Stimulated activated CD4-positive, alpha-beta T cell treated with anti-CD3 and anti-CD28 coated beads, Interleukin-2, amount 100 ng/mL, for 48 hours (primary cell): ENCODE measurements at regions not wholly inside any gene's neighbourhood (a gene's known extent, or its start where the extent isn't known, plus 50 kb on each side); places are given as distances from the start of the nearest gene placed in this dataset.
A peak's percentile ranks its signal among the peaks of the same experiment; 100 is the strongest.
"Not testable (repeated sequence)": the region's sequence is repeated elsewhere in the genome, so short reads cannot be mapped to it uniquely, and the experiment has no call there.

ENCODE experiments used
- DNase-seq, 2 donors: peaks; one replicate each; pipeline ENCODE4 v3.0.0-alpha.2; 2020

DNA sequence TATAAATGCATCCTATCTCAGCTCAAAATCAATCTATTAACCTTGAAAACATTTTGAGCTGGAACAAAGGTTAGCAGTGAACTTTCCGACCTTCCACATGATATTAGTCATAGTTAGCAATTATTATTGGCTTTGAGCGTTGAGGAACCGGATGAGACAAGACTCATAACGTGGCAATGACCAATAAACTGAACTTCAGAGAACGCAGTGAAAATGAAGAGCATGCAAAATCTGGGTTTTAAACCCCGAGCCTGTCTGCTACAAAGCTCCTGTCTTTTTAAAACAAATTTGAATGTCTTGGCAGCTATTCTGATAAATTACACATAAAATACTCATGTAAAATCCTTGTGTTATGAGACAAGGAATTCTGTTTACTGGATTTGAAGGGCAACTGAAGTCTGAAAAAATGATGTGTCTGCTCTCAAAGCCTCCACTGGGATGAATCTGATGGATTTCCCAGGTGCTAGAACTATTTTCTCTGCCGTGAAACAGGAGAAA lies 74.7 kb upstream of the ITGB1 start:
- no peak for DNase-seq

DNA sequence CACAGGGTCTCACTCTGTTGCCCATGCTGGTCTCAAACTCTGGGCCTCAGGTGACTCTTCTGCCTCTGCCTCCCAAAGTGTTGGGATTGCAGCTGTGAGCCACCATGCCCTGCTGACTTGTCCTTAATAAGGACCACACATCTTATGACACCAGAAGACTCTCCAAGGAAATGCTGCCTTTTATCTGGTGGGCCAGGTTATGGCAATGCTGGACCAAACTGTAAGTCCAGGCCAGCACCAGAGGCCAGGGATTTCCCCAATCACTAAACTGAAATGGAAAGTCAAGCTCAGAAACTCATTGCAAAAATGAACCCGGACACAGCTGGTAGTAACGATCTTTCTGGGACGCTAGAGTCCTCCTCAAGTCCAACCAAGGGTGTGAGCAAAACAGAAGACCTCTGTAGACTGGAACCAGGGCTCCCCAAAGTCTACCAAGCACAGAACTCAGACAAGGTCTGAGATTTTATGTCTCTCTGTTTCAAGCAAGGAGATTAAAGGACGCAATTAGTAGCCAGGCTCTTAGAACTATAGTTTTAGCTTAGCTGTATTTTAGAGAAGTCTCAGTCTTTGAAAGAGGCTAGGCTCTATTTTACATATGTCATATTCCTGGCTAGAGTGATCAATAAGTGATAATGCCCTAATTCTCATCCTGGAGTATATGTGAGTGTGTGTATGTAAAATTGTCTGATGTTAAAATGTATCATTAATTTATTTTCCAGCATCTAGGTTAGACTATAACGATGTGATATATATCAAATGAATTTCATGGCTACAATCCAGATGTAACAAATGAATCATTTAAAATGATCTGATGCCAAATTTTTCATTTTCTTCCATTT lies 74.0 kb upstream of the ITGB1 start:
- no peak for DNase-seq

DNA sequence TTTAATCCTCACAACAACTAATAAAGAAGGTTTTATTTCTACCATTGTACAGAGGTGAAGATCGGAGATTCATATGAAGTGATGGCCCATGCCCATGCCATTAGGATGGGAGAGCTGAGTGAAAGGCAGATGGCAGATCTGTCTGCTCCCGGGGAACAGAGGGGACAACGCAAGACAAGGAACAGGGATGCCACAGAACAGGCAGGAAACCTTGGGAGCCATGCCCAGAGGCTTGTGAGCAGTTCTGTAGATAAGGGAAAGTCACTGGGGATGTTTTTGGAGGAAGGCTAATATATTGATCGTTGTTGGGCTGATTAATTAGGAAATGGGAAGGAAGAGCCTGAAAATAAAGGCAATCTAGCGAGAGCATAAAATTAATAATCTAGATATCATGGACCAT lies 73.1 kb upstream of the ITGB1 start:
- DNase-seq: no peak

DNA sequence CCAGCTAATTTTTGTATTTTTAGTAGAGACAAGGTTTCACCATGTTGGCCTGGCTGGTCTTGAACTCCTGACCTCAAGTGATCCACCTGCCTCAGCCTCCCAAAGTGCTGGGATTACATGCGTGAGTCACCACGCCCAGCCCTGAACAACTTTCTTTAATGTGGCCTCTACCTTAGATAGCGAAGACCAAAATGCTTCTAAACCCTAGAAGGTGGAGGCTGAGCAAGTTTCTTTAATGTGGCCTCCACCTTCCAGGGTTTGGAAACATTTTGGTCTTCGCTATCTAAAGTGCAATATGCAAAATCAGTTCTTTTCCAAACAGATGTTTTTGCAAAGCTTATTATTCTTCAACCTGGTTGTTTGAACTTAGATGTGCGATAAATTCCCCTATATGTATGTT lies 70.5 kb upstream of the ITGB1 start:
- not testable (repeated sequence) for DNase-seq

DNA sequence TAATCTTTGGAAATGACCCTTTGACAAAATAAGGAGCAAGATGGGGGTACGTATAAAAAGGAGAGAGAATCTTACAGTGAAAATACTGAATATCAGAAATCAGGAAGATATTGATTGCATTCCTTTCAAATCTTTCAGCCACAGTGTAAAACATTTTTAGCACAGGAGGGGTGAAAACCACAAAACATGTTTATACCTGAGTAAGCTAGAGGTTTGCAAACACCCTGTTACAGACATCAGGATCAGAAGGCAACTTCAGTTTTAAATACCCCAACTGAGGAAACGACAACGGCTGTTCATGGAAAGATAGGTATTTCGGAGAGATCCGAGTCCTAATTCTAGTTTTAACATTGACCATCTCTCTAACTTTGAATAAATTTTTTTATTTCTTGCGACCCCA lies 69.1 kb upstream of the ITGB1 start:
- DNase-seq: no peak

DNA sequence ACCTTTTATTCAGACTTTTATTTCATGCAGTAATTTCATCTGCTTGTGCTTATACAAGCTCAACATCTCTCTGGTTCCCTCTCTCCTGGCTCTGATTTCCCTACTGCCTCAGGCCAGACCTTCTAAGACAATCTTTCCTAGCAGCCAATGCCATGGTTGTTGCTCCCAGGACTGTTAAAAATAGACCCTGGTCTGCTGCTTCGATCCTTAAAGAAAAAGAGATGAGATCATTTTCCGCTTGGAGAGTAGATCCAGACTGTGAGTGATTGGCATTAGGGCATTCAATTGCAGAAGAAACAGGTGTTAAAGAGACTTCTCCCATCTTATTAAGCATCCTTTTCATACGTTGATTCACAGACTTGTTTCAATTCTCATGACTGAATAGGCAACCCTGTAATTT lies 68.4 kb upstream of the ITGB1 start:
- DNase-seq: no peak

DNA sequence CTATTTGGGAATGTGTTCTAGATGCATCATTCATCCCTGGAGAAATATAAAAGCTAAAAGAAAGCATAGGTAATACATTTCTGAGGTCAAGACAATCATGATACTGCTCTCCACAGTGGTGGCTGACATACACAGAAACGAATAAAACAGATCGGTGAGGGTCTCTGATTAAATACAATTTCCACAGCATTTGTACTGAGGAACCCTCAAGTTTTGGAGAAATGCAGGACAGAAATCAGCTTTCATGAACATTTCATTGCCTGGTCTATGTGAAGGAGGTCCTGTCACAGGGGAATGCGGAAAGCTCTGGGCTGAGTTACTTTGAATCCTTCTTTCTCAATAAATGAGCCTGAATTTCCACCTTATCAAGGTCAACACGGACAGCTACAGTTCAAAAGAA lies 67.9 kb upstream of the ITGB1 start:
- DNase-seq: no peak

DNA sequence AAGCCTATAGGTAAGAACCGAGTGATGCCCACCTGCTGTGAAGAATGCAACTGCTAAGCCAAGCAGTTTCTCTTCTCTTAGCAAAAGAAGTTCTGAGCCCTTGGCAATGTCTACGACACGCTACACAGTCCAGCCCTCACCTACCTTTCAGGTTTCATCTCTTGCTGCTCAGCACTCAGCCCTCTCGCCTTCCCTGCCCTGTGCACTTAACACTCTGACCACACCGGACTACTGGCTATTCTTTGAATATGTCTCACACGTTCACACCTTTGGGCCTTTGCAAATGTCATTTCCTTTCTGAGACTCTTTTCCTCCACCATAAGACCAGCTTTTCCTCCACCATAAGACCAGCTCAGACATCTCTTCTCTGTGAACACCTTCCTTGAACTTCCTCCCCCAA lies 67.0 kb upstream of the ITGB1 start:
- DNase-seq: no peak

DNA sequence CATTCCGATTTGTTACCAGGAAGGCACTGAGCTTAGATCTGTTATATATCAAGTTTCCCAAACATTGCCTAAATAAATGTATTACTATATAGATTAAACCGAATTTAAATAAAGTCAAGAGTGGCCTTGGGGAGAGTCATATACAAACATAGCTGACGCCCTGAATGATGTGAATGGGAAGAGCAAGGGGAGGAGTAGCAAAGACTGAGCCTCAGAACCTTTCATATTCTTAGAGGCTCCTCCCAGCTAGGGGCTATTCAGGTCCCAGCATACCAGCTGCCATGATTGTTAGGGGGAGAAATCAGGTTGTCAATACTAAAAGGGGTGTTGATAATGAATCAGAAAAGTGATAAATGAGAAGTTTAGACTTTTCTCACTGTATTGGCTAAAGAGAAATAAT lies 64.7 kb upstream of the ITGB1 start:
- DNase-seq: no peak

DNA sequence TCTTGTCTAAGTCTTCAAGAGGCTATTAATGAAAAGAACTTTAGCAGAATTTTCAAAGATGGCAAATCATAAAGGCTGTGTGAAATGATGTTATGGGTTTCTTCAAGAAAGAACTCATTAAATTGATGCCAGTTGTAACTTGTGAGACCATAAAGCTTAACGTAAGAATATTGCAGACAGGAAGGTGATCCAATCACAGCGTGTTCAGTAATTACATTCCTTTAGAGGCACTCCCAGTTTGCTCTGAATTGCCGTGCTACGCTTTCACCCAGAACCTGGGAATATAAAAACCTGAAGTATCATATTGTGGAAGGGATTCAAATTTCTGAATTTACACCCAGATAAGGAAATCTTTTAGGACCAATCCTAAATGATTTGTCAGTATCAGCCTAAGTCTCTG lies 64.1 kb upstream of the ITGB1 start:
- no peak for DNase-seq

DNA sequence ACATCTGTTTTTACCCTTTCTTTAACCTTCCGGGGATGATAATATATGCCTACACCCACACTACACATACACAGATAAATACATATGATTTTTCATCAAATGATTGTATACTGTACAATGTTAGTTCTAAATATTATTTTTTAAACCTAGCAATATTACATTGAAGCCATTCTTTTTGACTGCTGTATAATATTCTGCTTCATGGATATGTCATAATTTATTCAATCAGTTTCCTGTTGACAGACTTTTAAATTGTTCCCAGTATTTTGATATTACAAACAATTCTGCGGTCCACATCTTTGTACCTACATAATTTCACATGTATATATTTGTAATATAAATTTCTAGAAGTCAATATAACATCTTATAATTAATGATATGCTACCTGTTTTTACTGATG lies 59.0 kb upstream of the ITGB1 start:
- DNase-seq: no peak

DNA sequence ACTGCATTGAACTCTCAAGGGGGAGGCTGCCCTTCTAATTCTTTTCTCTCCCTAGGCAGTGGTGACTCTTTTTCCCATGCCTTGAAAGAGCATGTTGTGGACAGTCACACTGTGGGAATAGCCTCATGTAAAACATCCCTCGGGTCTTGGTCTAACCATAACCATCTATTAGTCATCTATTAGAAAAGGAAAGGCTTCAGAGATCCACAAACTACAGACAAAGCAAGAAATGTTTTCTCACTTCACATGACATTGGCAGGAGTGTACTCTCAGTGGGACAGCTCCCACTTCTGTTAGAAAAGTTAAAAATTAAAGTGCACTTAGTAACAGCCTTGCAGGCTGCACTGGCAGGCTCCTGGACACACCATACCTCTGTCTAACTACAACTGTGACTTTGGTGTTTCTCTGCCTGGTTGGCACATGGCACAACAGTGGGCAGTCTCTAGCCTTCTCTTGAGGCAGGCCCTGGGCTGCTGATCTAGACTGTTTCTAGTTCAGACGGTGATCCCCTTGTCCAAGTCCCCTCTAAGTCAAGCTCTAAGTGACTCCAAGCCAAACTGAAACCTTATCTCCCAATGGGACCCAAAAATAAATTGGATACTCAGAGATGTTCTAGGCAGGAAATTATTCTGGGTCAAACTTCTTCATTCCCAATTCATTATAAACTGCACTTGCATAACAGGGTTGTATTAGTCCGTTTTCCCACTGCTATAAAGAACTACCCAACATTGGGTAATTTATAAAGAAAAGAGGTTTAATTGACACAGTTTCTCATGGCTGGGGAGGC lies 57.9 kb upstream of the ITGB1 start:
- no peak for DNase-seq

DNA sequence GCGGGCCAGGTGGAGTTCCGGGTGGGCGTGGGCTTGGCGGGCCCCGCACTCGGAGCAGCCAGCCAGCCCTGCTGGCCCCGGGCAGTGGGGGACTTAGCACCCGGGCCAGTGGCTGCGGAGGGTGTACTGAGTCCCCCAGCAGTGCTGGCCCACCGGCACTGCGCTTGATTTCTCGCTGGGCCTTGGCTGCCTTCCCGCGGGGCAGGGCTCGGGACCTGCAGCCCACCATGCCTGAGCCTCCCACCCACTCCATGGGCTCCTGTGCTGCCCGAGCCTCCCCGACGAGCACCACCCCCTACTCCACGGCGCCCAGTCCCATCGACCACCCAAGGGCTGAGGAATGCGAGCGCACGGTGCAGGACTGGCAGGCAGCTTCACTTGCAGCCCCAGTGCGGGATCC lies 55.3 kb upstream of the ITGB1 start:
- DNase-seq: not testable (repeated sequence)

DNA sequence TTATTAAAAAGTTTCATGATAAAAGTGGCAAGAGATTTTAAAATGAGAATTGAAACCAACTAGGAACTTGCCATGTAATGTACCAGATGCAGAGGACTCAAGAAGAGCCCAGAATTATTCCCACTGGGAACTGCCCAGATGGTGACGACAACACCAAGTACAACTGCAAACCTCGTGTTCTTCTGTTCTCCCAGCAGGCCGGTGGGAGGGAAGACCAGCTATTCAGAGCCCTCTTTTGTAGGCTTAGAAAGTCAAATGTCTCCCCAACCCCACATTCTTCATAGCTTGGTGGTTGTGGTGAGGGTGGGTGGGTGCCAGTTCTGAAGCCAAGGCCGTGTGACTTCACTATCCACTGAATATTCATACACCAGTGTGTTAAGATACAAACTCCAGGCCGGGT lies 54.3 kb upstream of the ITGB1 start:
- DNase-seq: no peak

DNA sequence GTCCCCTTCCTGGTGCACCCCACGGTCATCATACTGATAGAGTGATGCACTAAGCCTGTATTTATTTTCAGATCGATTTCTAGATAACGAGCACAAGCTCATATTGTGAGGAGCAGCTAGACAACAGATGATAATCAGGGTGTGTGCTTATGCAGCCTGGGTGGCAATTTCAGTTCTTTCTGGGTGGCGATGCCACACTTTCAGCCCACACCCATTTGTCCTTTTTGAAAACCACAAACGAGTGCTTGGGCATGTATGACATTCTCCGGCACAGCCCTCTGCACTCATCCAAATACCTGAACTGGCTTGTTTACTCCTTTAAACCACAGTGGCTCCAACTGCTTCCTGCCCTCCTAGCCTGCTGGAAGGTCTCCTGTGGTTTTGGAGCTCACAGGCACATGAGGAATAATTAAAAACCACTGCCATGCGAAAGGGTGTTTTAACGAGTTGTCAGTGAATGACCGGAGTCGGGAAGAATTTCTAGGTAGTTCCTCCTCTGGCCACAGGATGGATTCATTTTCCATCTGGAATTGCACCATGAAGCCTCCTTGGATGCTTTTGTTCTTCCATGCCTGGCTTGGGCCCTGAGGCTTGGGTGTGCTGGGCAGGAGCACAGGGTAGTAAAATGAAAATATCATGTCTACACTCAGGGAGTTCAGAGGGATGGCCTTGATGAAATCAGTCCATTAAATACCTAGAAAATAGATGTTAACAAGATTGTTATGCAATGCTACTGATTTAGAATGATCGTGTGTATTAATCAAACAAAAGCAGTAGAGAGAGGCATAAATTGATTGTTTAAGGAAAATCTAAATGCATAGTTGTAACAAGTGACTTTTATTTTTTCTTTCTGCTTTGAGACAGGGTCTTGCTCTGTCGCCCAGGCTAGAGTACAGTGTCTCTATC lies 52.4 kb upstream of the ITGB1 start:
- DNase-seq: no peak

DNA sequence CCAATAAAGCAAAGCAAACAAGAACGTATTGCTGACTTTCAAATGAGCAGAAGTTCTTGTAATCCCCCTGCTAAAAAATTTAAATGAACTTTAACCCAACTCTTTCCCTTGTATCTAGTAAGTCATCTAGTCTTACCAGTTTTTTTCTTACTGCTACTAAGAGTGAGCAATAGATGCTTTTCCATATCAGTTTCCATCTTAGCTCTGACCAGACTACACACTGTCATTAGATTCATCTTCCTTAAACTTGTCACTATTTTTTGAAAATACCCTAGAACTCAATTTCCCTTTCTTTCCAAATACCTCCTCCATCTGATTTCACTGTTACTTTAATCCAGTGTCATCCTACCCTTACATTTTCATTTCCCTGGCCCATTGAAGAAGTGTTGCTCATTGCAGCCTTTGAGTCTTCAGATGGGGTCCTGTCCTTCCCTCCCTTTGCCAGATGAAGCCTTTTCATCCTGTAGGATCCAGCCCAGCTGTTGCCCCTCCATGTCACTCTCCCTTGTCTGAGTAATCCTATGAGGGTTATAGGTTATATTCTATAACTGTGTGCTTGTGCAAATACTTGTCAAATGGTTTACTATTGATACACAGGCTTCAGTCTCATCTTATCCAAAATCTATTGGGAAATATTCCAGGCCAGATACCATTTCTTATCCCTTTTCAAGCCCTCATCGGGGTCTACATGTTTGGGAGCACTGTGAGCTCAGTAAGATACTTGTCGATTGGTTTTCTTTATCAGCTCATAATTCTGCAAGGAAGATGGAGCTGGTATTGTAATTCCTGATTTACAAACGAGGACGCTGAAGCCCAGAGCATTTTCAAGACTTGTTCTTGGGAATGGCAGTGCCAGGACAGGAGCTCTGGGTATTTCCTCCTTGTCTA lies 51.5 kb upstream of the ITGB1 start:
- DNase-seq: no peak

DNA sequence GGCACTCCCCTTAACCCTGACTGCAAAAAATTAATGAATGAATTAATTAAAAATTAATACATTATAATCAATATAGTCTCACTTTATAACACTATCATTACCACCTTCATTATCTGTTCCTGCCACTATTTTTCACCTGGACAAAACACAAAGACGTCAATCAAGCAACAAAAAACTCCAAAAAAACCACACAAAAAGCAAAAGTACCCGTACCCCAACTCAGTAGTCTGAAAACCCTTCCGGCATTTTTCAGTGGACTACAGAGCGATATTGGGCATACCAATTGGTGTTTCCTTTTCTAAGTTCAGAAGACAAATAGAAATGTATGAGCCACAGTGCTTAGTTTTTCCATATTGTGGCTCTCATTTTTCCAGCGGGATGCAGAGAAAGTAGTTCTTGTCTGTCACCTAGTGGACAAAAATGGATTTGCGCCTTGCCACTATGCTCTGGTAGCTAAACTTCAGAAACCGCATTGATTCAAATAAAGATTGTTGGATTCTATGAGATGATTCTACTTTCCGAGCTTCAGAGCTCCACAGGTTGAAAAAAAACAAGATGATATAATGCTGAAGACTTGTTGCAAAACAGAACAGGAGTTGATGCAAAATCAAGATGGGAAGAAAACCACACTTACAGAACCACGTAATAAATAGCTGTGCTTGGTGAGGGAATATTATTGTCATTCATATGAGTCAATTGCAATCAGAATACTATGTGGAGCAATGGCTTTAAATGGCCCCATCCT lies 50.6 kb upstream of the ITGB1 start:
- DNase-seq: peak; percentile 62 to 79

DNA sequence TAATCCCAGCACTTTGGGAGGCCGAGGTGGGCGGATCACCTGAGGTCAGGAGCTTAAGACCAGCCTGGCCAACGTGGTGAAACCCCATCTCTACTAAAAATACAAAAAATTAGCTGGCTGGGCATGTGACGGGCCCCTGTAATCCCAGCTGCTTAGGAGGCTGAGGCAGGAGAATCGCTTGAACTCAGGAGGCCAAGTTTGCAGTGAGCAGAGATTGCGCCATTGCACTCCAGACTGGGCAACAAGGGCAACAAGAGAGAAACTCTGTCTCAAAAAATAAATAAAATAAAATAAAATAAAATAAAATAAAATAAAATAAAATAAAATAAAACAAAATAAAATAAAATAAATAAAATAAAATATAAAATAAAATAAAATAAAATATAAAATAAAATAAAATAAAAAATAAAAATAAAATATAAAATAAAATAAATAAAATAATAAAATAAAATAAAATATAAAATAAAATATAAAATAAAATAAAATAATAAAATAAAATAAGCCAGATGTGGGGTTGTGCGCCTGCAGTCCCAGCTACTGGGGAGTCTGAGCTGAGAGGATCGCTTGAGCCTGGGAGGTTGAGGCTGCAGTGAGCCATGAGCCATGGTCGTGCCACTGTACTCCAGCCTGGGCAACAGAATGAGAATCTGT lies 49.8 kb upstream of the ITGB1 start:
- not testable (repeated sequence) for DNase-seq
